Central memory CD8-positive, alpha-beta T cell (primary cell): ENCODE measurements at regions not wholly inside any gene's neighbourhood (a gene's known extent, or its start where the extent isn't known, plus 50 kb on each side); places are given as distances from the start of the nearest gene placed in this dataset.
"Not testable (repeated sequence)": the region's sequence is repeated elsewhere in the genome, so short reads cannot be mapped to it uniquely, and the experiment has no call there.

ENCODE experiments used
- ATAC-seq: fragments of 150-1000 bp; cut with Tn5 transposase; replicated peaks from 2 replicates; pipeline ENCODE4 v1.10.0; 2022; ENCODE audit warnings: mild to moderate bottlenecking, moderate FRiP score, moderate number of reproducible peaks; ENCODE audit not compliant: poor library complexity, severe bottlenecking; ENCODE audit errors: extremely low read depth
- DNase-seq, 2 donors: peaks; one replicate each; pipeline ENCODE4 v3.0.0; 2021; ENCODE audit warnings: low spot score in 2 of 2
- H3K27ac Mint-ChIP-seq: one replicate; pipeline ENCODE4 v1.8.0; 2022; ENCODE audit warnings: low read depth, mild to moderate bottlenecking, moderate library complexity, mixed read lengths
- H3K27me3 Mint-ChIP-seq: one replicate; pipeline ENCODE4 v1.8.0; 2022; ENCODE audit warnings: mixed read lengths
- H3K36me3 Mint-ChIP-seq: one replicate; pipeline ENCODE4 v1.8.0; 2022; ENCODE audit warnings: mild to moderate bottlenecking, moderate library complexity, mixed read lengths; ENCODE audit not compliant: insufficient read depth
- H3K4me1 Mint-ChIP-seq: one replicate; pipeline ENCODE4 v1.8.0; 2022; ENCODE audit warnings: mixed read lengths
- H3K4me3 Mint-ChIP-seq: one replicate; pipeline ENCODE4 v1.8.0; 2022; ENCODE audit warnings: mild to moderate bottlenecking, moderate library complexity, mixed read lengths
- H3K9me3 Mint-ChIP-seq: one replicate; pipeline ENCODE4 v1.8.0; 2022; ENCODE audit warnings: mixed read lengths

- H3K9me3 Mint-ChIP-seq, result no peaks in the 10 kb centered on the region
- no peak for ATAC-seq
Observed at GRCh38 chr2:175414882-175415487, 233.5 kb upstream of the ATP5MC3 start.

GRCh38 chr2:175414191-175414881 lies 232.8 kb upstream of the ATP5MC3 start:
- no peak overlapping the region for H3K4me3 Mint-ChIP-seq
- no peak overlapping the region for H3K27ac Mint-ChIP-seq
- no peaks in the 10 kb centered on the region for H3K36me3 Mint-ChIP-seq
- no peak for ATAC-seq
- H3K27me3 Mint-ChIP-seq, result peaks cover 10% of the 10 kb centered on the region
- DNase-seq, result no peak
- H3K9me3 Mint-ChIP-seq, result no peaks in the 10 kb centered on the region
- no peaks in the 10 kb centered on the region for H3K4me1 Mint-ChIP-seq

More at GRCh38 chr2:175414882-175415487, 233.5 kb upstream of the ATP5MC3 start:
- Mint-ChIP-seq H3K27ac (no peak overlapping the region), H3K4me3 (no peak overlapping the region), H3K27me3 (peaks cover 10% of the 10 kb centered on the region), H3K4me1 (no peaks in the 10 kb centered on the region), H3K36me3 (no peaks in the 10 kb centered on the region)
- DNase-seq, result no peak

GRCh38 chr2:175410941-175411340 lies 229.4 kb upstream of the ATP5MC3 start:
- not testable (repeated sequence) for H3K27me3 Mint-ChIP-seq, H3K4me3 Mint-ChIP-seq, H3K36me3 Mint-ChIP-seq, H3K27ac Mint-ChIP-seq, DNase-seq, ATAC-seq, H3K4me1 Mint-ChIP-seq, H3K9me3 Mint-ChIP-seq

DNA sequence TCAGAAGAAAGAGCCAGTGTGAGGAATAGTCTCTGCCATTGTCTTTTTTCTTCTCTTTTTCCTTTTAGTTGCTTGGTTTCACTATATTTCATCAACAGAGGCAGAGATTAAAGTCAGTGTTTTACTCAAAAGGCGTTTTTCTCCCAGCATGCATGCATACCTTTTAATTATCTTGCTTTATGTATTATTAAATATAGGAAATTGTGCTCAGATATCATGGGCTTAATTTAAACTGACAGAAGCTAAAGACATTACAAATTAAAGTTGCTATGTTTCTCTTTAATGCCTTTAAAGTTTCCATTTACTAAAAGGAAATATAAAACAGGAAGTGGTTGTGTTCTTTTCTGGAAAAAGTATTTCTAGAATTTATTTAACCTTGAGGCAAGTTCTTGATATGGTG lies 223.3 kb upstream of the ATP5MC3 start:
- ATAC-seq (no peak), DNase-seq (no peak)
- H3K4me1 Mint-ChIP-seq, result no peaks in the 10 kb centered on the region
- no peak overlapping the region for H3K27ac Mint-ChIP-seq
- H3K9me3 Mint-ChIP-seq, result no peaks in the 10 kb centered on the region
- H3K27me3 Mint-ChIP-seq, result peaks cover 28% of the 10 kb centered on the region
- no peaks in the 10 kb centered on the region for H3K36me3 Mint-ChIP-seq
- H3K4me3 Mint-ChIP-seq, result no peak overlapping the region

GRCh38 chr2:175403599-175404221 lies 222.2 kb upstream of the ATP5MC3 start:
- DNase-seq (no peak), ATAC-seq (no peak)
- no peaks in the 10 kb centered on the region for H3K4me1 Mint-ChIP-seq
- H3K27me3 Mint-ChIP-seq, result peaks cover 38% of the 10 kb centered on the region
- H3K9me3 Mint-ChIP-seq, result no peaks in the 10 kb centered on the region
- no peak overlapping the region for H3K4me3 Mint-ChIP-seq
- no peaks in the 10 kb centered on the region for H3K36me3 Mint-ChIP-seq
- no peak overlapping the region for H3K27ac Mint-ChIP-seq

DNA sequence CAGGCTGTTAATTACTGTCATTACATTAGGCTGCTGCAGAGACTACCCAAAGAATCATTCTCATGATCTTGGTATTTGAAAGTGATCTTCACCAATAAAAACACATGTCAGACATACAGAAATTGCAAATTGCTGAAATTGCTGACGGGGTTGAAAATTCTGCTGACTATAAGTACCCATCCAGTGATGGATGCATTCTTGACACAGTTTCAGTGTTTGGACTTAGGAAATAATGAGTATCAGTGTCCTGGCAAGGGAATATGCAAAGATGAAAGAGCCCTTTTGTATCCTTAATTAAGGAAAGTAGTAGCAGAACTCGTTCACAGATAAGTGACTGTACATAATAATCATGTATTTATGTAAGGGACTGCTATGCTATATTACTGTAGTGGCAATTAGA lies 221.1 kb upstream of the ATP5MC3 start:
- Mint-ChIP-seq H3K36me3 (no peaks in the 10 kb centered on the region), H3K27ac (no peak overlapping the region), H3K9me3 (no peaks in the 10 kb centered on the region), H3K4me3 (no peak overlapping the region), H3K27me3 (peaks cover 49% of the 10 kb centered on the region), H3K4me1 (no peaks in the 10 kb centered on the region)
- DNase-seq, result no peak
- ATAC-seq, result no peak

DNA sequence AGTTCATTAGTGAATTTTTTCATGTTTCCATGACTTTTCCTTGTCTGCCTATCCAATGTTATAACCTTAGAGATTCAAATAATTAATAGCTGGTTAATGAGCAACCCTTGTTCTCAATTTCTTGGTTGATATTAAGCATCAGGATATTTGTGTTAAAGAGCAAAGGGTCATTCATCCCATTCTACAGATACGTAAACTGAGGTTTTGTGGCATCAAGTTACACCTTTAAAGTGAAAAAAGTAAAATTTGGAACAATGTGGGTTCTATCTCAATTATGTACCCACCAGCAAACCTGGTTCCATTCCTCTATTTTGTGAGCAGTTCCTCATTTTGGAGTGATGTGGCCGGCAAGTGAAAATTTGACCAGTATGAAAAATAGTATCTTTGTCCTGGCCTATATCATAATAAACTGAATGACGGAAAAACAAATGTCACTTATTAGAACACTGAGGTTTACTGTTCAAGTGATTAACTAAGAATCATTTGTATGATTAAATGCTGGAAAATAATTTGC lies 220.5 kb upstream of the ATP5MC3 start:
- H3K4me1 Mint-ChIP-seq, result no peaks in the 10 kb centered on the region
- H3K9me3 Mint-ChIP-seq, result no peaks in the 10 kb centered on the region
- H3K36me3 Mint-ChIP-seq, result no peaks in the 10 kb centered on the region
- ATAC-seq (no peak), DNase-seq (no peak)
- no peak overlapping the region for H3K27ac Mint-ChIP-seq
- peaks cover 49% of the 10 kb centered on the region for H3K27me3 Mint-ChIP-seq
- H3K4me3 Mint-ChIP-seq, result no peak overlapping the region

GRCh38 chr2:175400975-175401374 lies 219.5 kb upstream of the ATP5MC3 start:
- Mint-ChIP-seq H3K4me3 (no peak overlapping the region), H3K27me3 (peaks cover 49% of the 10 kb centered on the region), H3K36me3 (no peaks in the 10 kb centered on the region), H3K9me3 (no peaks in the 10 kb centered on the region), H3K4me1 (no peaks in the 10 kb centered on the region), H3K27ac (no peak overlapping the region)
- ATAC-seq (no peak), DNase-seq (no peak)

GRCh38 chr2:175399326-175399725 lies 217.8 kb upstream of the ATP5MC3 start:
- Mint-ChIP-seq H3K27me3 (peaks cover 44% of the 10 kb centered on the region), H3K36me3 (no peaks in the 10 kb centered on the region), H3K27ac (no peak overlapping the region), H3K4me1 (no peaks in the 10 kb centered on the region), H3K4me3 (no peak overlapping the region), H3K9me3 (no peaks in the 10 kb centered on the region)
- no peak for ATAC-seq
- DNase-seq, result no peak

GRCh38 chr2:175398848-175399247 lies 217.3 kb upstream of the ATP5MC3 start:
- no peaks in the 10 kb centered on the region for H3K4me1 Mint-ChIP-seq
- peaks cover 40% of the 10 kb centered on the region for H3K27me3 Mint-ChIP-seq
- H3K27ac Mint-ChIP-seq, result no peak overlapping the region
- H3K9me3 Mint-ChIP-seq, result no peaks in the 10 kb centered on the region
- DNase-seq (no peak), ATAC-seq (no peak)
- no peaks in the 10 kb centered on the region for H3K36me3 Mint-ChIP-seq
- no peak overlapping the region for H3K4me3 Mint-ChIP-seq

DNA sequence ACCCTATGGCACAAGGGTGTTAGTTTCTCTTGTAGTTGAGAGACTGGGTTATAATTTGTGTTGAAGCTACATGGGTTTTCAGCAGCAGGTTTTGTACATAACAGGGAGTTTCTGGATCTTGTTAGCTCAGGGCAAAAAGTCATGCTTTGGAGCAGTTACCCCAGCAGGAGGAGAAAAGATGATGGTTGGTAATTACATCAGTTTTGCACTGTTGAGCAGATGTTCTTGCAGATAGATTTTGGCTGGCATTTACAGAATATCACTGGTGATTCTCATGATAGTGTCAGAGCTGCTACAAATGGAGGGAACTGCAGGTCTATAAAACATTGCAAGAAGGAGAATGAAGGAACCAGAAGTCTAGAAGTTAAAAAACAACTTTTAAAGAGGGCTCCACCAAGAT lies 215.2 kb upstream of the ATP5MC3 start:
- Mint-ChIP-seq H3K9me3 (no peaks in the 10 kb centered on the region), H3K27ac (no peak overlapping the region), H3K4me1 (no peaks in the 10 kb centered on the region), H3K27me3 (peaks cover 38% of the 10 kb centered on the region), H3K4me3 (no peak overlapping the region), H3K36me3 (no peaks in the 10 kb centered on the region)
- ATAC-seq (no peak), DNase-seq (no peak)

- Mint-ChIP-seq H3K36me3 (no peaks in the 10 kb centered on the region), H3K27me3 (peaks cover 21% of the 10 kb centered on the region), H3K9me3 (no peaks in the 10 kb centered on the region), H3K4me1 (no peaks in the 10 kb centered on the region), H3K4me3 (no peak overlapping the region), H3K27ac (no peak overlapping the region)
- DNase-seq (no peak), ATAC-seq (no peak)
Observed at GRCh38 chr2:175393851-175394250, 212.3 kb upstream of the ATP5MC3 start.

- no peak for DNase-seq
- Mint-ChIP-seq H3K9me3 (peaks cover 12% of the 10 kb centered on the region), H3K4me3 (no peak overlapping the region), H3K36me3 (peaks cover 2% of the 10 kb centered on the region), H3K27me3 (peaks cover 20% of the 10 kb centered on the region), H3K4me1 (no peaks in the 10 kb centered on the region), H3K27ac (no peak overlapping the region)
- ATAC-seq, result no peak
Observed at GRCh38 chr2:175383286-175383685, 201.8 kb upstream of the ATP5MC3 start.
